Neural progenitor cell (in vitro differentiated cells): ENCODE measurements at regions not wholly inside any gene's neighbourhood (a gene's known extent, or its start where the extent isn't known, plus 50 kb on each side); places are given as distances from the start of the nearest gene placed in this dataset.

Source experiments
- DNase-seq: peaks from one replicate; pipeline ENCODE4 v3.0.0-alpha.2; 2016; ENCODE audit warnings: low spot score
- H2AFZ ChIP-seq: fragments of 200-600 bp; sonication (generic); replicated peaks from 2 replicates; pipeline ENCODE4 v1.6.1; 2016; ENCODE audit warnings: antibody characterized with exemption
- H3F3A ChIP-seq: fragments of 200-600 bp; sonication (generic); 2 replicates; pipeline ENCODE4 v1.6.1; 2016; ENCODE audit warnings: antibody characterized with exemption, low read depth
- H3K27ac ChIP-seq: fragments of 200-600 bp; sonication (generic); 2 replicates; pipeline ENCODE4 v1.5.1; 2016; ENCODE audit warnings: mild to moderate bottlenecking
- H3K27me3 ChIP-seq: fragments of 200-600 bp; sonication (generic); 2 replicates; pipeline ENCODE4 v1.6.1; 2016; ENCODE audit warnings: mild to moderate bottlenecking, moderate library complexity
- H3K36me3 ChIP-seq: fragments of 200-600 bp; sonication (generic); 2 replicates; pipeline ENCODE4 v1.5.1; 2016
- H3K4me1 ChIP-seq: fragments of 200-600 bp; sonication (generic); 2 replicates; pipeline ENCODE4 v1.6.1; 2016; ENCODE audit warnings: mixed run types
- H3K4me2 ChIP-seq: fragments of 200-600 bp; sonication (generic); 2 replicates; pipeline ENCODE4 v1.6.1; 2016
- H3K4me3 ChIP-seq: fragments of 200-600 bp; sonication (generic); 2 replicates; pipeline ENCODE4 v1.5.1; 2016
- H3K79me2 ChIP-seq: fragments of 200-600 bp; sonication (generic); 2 replicates; pipeline ENCODE4 v1.6.1; 2016; ENCODE audit warnings: low read depth
- H3K9ac ChIP-seq: fragments of 200-600 bp; sonication (generic); 2 replicates; pipeline ENCODE4 v1.6.1; 2016
- H3K9me3 ChIP-seq: fragments of 200-600 bp; sonication (generic); 2 replicates; pipeline ENCODE4 v1.5.1; 2016; ENCODE audit warnings: low read depth
- H4K20me1 ChIP-seq: fragments of 200-600 bp; sonication (generic); 2 replicates; pipeline ENCODE4 v1.6.1; 2016; ENCODE audit warnings: low read depth
- H3K27ac Mint-ChIP-seq: 3 replicates; pipeline ENCODE4 v1.8.0; 2021; ENCODE audit warnings: mixed read lengths
- H3K27me3 Mint-ChIP-seq: 2 replicates; pipeline ENCODE4 v1.8.0; 2022; ENCODE audit warnings: low read depth, mild to moderate bottlenecking, inconsistent platforms, moderate library complexity, mixed read lengths; ENCODE audit not compliant: insufficient read depth
- H3K36me3 Mint-ChIP-seq: 3 replicates; pipeline ENCODE4 v1.8.0; 2021; ENCODE audit warnings: mixed read lengths
- H3K4me1 Mint-ChIP-seq: 3 replicates; pipeline ENCODE4 v1.8.0; 2021; ENCODE audit warnings: mixed read lengths
- H3K4me3 Mint-ChIP-seq: 3 replicates; pipeline ENCODE4 v1.8.0; 2021; ENCODE audit warnings: mild to moderate bottlenecking, moderate library complexity, mixed read lengths
- H3K9me3 Mint-ChIP-seq: 3 replicates; pipeline ENCODE4 v1.8.0; 2020; ENCODE audit warnings: mixed read lengths
- CTCF ChIP-seq: fragments of 200-600 bp; sonication (generic); IDR thresholded peaks from 2 replicates; pipeline ENCODE4 v1.5.1; 2017; ENCODE audit warnings: antibody characterized with exemption, mild to moderate bottlenecking
- EZH2 ChIP-seq: fragments of 200-600 bp; sonication (generic); IDR thresholded peaks from 2 replicates; pipeline ENCODE4 v1.6.1; 2017; ENCODE audit warnings: antibody characterized with exemption, mild to moderate bottlenecking, moderate library complexity
- EZH2phosphoT487 ChIP-seq: fragments of 200-600 bp; sonication (generic); IDR thresholded peaks from 2 replicates; pipeline ENCODE4 v1.6.1; 2017; ENCODE audit warnings: antibody characterized with exemption

- H3F3A ChIP-seq = no peaks in the 10 kb centered on the region
- H3K27me3 ChIP-seq = no peaks in the 10 kb centered on the region
- TF ChIP-seq EZH2phosphoT487 (no peak), EZH2 (no peak), CTCF (no peak)
- no peak for DNase-seq
- H3K9ac ChIP-seq = no peak overlapping the region
- H3K27ac Mint-ChIP-seq = no peak overlapping the region
- H3K4me2 ChIP-seq = no peak overlapping the region
- no peak overlapping the region for H3K4me3 ChIP-seq
- H3K4me1 ChIP-seq = peaks cover 2% of the 10 kb centered on the region
- H3K36me3 Mint-ChIP-seq = no peaks in the 10 kb centered on the region
- no peaks in the 10 kb centered on the region for H3K79me2 ChIP-seq
- no peaks in the 10 kb centered on the region for H3K9me3 Mint-ChIP-seq
- H3K4me3 Mint-ChIP-seq = no peak overlapping the region
- H3K27ac ChIP-seq = no peak overlapping the region
- no peaks in the 10 kb centered on the region for H4K20me1 ChIP-seq
- H3K4me1 Mint-ChIP-seq = peaks cover 29% of the 10 kb centered on the region
- H2AFZ ChIP-seq = no peak overlapping the region
- no peaks in the 10 kb centered on the region for H3K9me3 ChIP-seq
- H3K27me3 Mint-ChIP-seq = peaks cover 7% of the 10 kb centered on the region
- H3K36me3 ChIP-seq = no peaks in the 10 kb centered on the region
Measured at GRCh38 chr22:27513021-27513420, 288.5 kb downstream of the MN1 start.

GRCh38 chr22:27514601-27515523 is 286.7 kb downstream of the MN1 start:
- peaks cover 11% of the 10 kb centered on the region for H3K4me1 ChIP-seq
- no peak overlapping the region for H3K4me2 ChIP-seq
- H3K9me3 ChIP-seq = no peaks in the 10 kb centered on the region

GRCh38 chr22:27517361-27518155 is 284.0 kb downstream of the MN1 start:
- H3K9me3 Mint-ChIP-seq = no peaks in the 10 kb centered on the region
- Histone ChIP-seq H3K27ac (no peak overlapping the region), H3K4me2 (no peak overlapping the region), H3K4me1 (peaks cover 11% of the 10 kb centered on the region), H3K27me3 (no peaks in the 10 kb centered on the region), H3K9ac (no peak overlapping the region), H3K9me3 (no peaks in the 10 kb centered on the region), H3K4me3 (no peak overlapping the region), H4K20me1 (no peaks in the 10 kb centered on the region), H3K79me2 (no peaks in the 10 kb centered on the region), H2AFZ (no peak overlapping the region), H3F3A (peaks cover 5% of the 10 kb centered on the region), H3K36me3 (no peaks in the 10 kb centered on the region)
- no peak for TF ChIP-seq CTCF
- TF ChIP-seq EZH2phosphoT487 = no peak
- no peak for TF ChIP-seq EZH2
- no peaks in the 10 kb centered on the region for H3K27me3 Mint-ChIP-seq
- peaks cover 27% of the 10 kb centered on the region for H3K4me1 Mint-ChIP-seq
- no peak overlapping the region for H3K4me3 Mint-ChIP-seq
- DNase-seq = no peak
- H3K27ac Mint-ChIP-seq = peak overlapping the region; percentile 77
- H3K36me3 Mint-ChIP-seq = no peaks in the 10 kb centered on the region

More at GRCh38 chr22:27514601-27515523, 286.7 kb downstream of the MN1 start:
- Mint-ChIP-seq H3K36me3 (no peaks in the 10 kb centered on the region), H3K4me1 (peaks cover 38% of the 10 kb centered on the region), H3K27ac (peak overlapping the region; percentile 17), H3K27me3 (no peaks in the 10 kb centered on the region), H3K9me3 (no peaks in the 10 kb centered on the region), H3K4me3 (no peak overlapping the region)
- no peak for TF ChIP-seq CTCF
- TF ChIP-seq EZH2 = no peak
- TF ChIP-seq EZH2phosphoT487 = no peak
- no peaks in the 10 kb centered on the region for H4K20me1 ChIP-seq
- DNase-seq = no peak
- no peak overlapping the region for H2AFZ ChIP-seq
- no peaks in the 10 kb centered on the region for H3K27me3 ChIP-seq
- no peaks in the 10 kb centered on the region for H3K36me3 ChIP-seq
- no peaks in the 10 kb centered on the region for H3K79me2 ChIP-seq
- no peak overlapping the region for H3K4me3 ChIP-seq
- no peak overlapping the region for H3K27ac ChIP-seq
- peaks cover 5% of the 10 kb centered on the region for H3F3A ChIP-seq
- no peak overlapping the region for H3K9ac ChIP-seq
